Neural progenitor cell (in vitro differentiated cells): ENCODE measurements at regions not wholly inside any gene's neighbourhood (a gene's known extent, or its start where the extent isn't known, plus 50 kb on each side); places are given as distances from the start of the nearest gene placed in this dataset.

Source experiments
- CTCF ChIP-seq: fragments of 200-600 bp; sonication (generic); IDR thresholded peaks from 2 replicates; pipeline ENCODE4 v1.5.1; 2017; ENCODE audit warnings: antibody characterized with exemption, mild to moderate bottlenecking
- EZH2phosphoT487 ChIP-seq: fragments of 200-600 bp; sonication (generic); IDR thresholded peaks from 2 replicates; pipeline ENCODE4 v1.6.1; 2017; ENCODE audit warnings: antibody characterized with exemption

- no peak for TF ChIP-seq CTCF
- no peak for TF ChIP-seq EZH2phosphoT487
Observed at GRCh38 chr2:163347982-163348856, 387.6 kb downstream of the FIGN start.
